Muscle of back (tissue), 3 donors: ENCODE measurements at regions not wholly inside any gene's neighbourhood (a gene's known extent, or its start where the extent isn't known, plus 50 kb on each side); places are given as distances from the start of the nearest gene placed in this dataset.

Experiments used
- DNase-seq, 3 donors: peaks; one replicate each; pipeline versions ENCODE4 v3.0.0 to v3.0.0-alpha.2; 2013

GRCh38 chr9:3054017-3054586 lies 210.2 kb upstream of the PUM3 start:
- no peak for DNase-seq

DNA sequence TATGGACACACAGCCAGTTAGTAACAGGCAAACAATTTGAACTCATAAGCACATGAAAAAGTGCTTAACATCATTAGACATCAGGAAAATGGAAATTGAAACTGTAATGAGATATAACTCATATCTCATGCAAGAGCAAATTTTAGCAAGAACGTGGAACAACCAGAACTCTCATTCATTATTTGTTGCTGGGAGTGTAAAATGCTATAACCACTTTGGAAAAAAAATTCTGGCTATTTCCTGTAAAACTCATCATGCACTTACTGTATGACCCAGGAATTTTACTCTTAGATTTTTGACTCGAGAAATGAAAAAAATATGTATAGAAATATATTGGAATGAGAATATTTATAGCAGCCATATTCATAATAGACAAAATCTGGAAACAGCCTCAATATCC lies 205.7 kb upstream of the PUM3 start:
- DNase-seq = no peak

DNA sequence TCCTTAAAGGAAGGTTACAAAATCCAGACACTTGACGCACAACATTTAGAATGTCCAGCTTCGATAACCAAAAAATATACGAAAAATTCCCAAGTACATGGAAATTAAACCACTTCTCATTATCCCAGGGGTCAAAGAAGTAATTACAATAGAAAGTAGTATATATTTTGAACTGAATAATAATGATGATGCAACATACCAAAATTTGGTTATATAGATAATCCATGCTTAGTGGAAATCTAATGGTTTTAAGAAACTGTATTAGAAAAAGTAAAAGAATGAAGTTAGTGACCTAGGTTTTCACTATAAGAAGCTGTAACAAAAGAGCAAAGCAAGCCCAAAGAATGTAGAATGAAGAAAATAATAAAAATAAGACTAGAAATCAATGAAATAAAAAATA lies 204.0 kb upstream of the PUM3 start:
- no peak for DNase-seq

DNA sequence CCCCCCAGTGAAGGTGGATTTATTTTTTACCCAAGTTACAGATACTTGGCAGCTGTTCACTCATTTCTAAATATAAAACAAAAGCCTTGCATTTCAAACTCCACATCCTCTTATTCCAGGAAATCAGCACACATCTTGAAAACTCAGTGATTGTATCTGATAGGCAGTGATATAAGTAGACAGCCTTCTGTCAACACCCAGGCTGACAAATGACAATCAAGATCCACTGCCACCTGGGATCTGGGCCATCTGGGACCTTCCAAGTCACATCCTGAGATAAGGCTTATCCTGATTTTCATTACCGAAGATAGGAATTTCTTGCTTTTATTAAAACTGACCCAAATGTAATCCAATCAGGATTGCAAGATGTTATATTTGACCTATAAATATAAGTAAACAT lies 201.3 kb upstream of the PUM3 start:
- no peak for DNase-seq

DNA sequence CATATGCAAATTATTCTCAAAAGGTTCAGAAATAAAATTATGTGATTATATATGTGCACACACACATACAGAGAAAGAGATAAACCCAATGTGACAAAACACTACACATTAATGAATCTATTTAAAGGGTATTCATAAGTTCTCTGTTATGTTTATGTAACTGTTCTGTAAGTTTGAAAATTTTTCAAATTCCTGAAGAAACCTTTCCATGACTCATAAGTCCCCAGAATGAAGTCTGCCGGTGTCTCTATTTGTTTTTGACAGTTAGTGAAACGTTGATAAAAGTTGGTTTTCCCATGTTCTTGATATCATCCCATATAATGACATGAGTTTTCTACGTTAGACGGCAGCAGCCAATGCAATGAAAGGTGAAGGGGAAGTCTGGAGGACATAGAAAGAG lies 199.5 kb upstream of the PUM3 start:
- DNase-seq = no peak

GRCh38 chr9:3040761-3041160 lies 196.9 kb upstream of the PUM3 start:
- DNase-seq = no peak

GRCh38 chr9:3036333-3036700 lies 192.4 kb upstream of the PUM3 start:
- peak; percentile 30 to 65 (median 32) for DNase-seq

DNA sequence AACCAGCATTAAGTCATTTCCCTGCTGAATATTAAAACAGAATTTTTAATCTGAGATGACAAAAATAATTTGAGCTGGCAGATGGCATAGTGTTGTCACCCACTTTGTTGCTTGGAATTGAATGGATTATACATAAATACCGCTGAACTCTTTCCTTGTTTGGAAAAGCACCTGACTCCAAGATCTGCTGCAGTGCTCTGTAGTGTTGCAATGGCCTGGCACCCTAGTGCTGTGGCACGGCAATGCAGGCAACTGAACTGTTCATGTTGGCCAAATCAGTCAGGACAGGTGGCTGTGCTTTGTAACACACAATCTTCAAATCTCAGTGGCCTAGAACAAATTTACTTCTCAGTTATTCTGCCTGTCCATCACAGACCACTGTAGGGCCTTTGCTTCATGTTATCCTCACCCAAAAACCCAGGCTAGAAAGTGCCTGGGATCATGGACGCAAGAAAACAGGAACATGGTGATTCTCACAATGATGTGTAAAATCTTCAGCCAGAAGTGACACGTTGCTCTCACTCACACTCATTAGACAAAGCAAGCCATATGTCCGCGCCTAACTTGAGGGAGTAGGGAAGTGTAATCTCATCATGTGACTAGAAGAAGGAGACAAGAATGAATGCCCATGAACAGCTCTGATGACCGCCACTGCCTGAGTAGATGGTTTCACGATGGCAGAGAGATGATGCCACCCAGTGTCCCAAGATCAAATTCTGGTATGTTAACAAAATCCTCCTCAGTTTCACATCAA lies 191.9 kb upstream of the PUM3 start:
- DNase-seq = peak in 1 of 3 donors; percentile 47

- no peak for DNase-seq
Measured at GRCh38 chr9:3032898-3033297, 189.0 kb upstream of the PUM3 start.

DNA sequence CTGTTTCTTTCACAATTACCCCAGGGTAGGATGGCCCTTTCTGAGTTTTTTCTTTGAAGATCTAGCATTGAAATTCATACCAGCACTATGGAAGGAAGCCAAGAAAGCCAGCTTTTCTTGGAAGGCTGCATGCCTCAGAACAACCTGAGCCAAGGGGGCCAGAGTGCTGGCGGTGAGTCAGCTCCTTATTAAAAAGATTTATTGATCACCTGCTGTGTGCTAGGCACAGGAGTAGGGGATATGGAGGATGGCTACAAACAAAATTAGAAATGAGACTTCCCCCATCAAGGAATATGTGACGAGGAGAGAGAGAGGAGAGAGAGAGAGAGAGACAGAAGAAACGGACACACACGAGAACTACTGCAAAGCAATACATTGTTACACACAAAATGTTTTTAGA lies 184.6 kb upstream of the PUM3 start:
- DNase-seq = no peak

DNA sequence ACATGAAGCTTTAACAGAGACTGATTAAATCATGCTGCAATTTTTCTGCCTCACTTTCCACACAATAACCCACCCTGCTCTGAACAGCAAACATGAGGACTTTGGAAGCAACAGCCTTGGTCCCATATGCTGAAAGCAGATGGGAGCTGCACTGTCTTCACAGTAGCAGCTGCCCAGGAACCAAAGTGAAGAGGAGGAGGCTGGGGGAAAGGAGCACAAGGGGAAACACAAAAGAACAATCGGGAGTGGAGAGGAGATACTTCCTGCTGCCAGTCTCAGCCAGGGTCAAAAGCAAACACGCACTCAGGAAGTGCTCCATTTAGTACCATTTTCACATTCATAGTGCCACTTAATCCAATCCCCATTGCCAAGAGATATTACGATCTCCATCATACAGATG lies 183.3 kb upstream of the PUM3 start:
- DNase-seq = no peak

- no peak for DNase-seq
Measured at GRCh38 chr9:3023449-3023848, 179.6 kb upstream of the PUM3 start.

GRCh38 chr9:3018691-3019230 lies 174.9 kb upstream of the PUM3 start:
- no peak for DNase-seq

GRCh38 chr9:3018071-3018470 lies 174.2 kb upstream of the PUM3 start:
- no peak for DNase-seq

DNA sequence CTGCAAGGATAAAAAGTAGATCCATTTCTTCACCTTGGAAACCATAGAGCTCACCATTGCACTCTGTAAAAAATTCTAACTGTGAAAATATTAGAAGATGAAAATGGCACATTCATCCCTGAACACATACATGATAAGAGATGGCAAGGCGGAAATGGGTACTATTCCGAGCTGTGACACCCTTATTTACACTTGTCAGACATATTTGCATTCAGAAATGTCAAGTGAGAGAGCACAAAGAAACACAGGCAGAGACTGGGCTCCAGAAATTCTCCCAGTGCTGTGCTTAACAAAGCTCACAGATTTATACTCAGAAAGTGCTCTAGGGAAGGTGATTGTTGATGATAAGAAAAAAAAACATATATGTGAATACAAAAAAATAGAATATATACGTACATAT lies 170.3 kb upstream of the PUM3 start:
- no peak for DNase-seq

DNA sequence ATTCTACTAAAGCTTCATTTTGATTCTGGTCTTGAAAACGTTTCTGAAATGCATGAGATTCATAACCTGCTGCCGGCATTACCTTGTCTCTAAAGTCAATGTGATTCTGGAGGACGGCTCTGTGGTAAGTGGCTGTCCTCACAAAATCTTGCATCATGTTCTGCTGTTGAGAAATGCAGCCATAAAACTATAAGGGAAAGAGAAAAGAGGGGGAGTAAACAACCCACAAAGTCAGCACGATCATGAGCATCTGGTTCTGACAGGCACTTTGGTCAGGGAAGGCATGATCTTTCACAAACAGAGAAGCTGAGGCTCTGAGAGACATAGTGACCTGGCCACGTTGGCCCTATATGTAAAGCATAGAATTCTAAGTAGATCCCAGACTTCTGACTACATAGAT lies 168.9 kb upstream of the PUM3 start:
- DNase-seq = no peak

DNA sequence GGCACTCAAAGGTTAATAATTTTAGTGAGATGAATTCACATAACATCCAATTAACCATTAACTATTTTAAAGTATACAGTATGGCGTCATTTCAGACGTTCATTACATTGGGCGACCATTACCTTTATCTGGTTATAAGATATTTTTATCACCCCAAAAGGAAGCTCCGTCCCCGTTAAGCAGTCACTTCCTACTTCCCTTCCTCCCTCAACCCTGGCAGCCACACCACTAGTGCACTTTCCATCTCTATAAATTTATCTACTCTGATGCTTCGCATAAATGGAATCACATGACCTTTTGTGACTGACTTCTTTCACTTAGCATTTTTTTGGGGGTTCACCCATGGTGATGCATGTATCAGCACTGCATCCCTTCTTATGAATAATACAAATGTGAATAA lies 168.3 kb upstream of the PUM3 start:
- DNase-seq = no peak

GRCh38 chr9:3008091-3008490 lies 164.2 kb upstream of the PUM3 start:
- DNase-seq = no peak

GRCh38 chr9:3007326-3007725 lies 163.4 kb upstream of the PUM3 start:
- no peak for DNase-seq

- peak in 2 of 3 donors; percentile 11 to 17 for DNase-seq
Measured at GRCh38 chr9:3006851-3007250, 163.0 kb upstream of the PUM3 start.

GRCh38 chr9:3004572-3004971 lies 160.7 kb upstream of the PUM3 start:
- DNase-seq = no peak

GRCh38 chr9:3001311-3001710 lies 157.4 kb upstream of the PUM3 start:
- no peak for DNase-seq

DNA sequence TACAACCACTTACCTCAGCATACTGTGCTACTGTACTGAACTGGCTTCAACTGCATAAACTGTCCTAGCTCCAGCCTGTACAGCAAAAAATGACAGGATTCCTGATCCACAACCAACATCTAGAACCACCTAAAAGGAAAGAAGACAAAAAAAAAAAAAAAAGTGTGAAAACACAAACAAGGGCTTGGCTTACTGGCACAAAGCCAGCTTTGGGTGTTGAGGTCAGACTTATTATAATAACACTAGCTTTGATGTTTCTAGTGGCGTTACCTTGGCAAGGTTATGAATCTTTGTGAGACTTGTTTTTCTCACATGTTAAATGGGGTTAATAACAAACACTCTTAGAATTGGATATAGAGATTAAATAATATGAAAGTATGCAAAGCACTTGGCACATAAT lies 148.5 kb upstream of the PUM3 start:
- DNase-seq = no peak

DNA sequence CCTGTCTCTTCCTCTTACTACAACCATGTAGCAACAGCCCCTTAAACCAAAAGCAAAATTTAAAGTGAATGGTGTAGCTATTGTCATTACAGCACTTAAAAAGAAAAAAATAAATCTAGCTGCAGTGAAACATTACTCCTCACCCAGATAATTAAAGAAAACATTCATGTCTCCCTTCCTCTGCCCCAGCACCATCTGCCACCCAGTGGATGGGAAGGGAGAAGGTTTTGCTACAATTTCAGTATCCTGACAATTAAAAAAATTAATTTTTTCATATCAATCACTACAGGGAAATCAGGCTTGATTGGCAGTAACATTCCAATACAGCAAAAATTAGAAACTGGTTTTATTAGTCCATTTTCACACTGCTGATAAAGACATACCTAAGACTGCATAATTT lies 147.4 kb upstream of the PUM3 start:
- no peak for DNase-seq
